GM06990 (cell line): ENCODE measurements at regions not wholly inside any gene's neighbourhood (a gene's known extent, or its start where the extent isn't known, plus 50 kb on each side); places are given as distances from the start of the nearest gene placed in this dataset.

Experiments used
- DNase-seq: peaks from one replicate; pipeline ENCODE4 v3.0.0-alpha.2; 2011; ENCODE audit not compliant: insufficient read length; ENCODE audit errors: extremely low read depth
- H3K27me3 ChIP-seq: replicated peaks from 2 replicates; pipeline ENCODE4 v1.6.0; 2011; ENCODE audit warnings: low read length; ENCODE audit not compliant: control insufficient read depth, insufficient read depth
- H3K36me3 ChIP-seq: 2 replicates; pipeline ENCODE4 v1.5.1; 2011; ENCODE audit warnings: low read length; ENCODE audit not compliant: control insufficient read depth, insufficient read depth
- H3K4me3 ChIP-seq: replicated peaks from 2 replicates; pipeline ENCODE4 v1.5.1; 2011; ENCODE audit warnings: low read depth, mild to moderate bottlenecking, control low read depth, low read length
- TF ChIP-seq, protein P1 (sequence below): IDR thresholded peaks from 2 replicates; pipeline ENCODE4 v1.5.1; 2011; ENCODE audit warnings: low read length, control low read depth, mild to moderate bottlenecking, inconsistent platforms; ENCODE audit not compliant: insufficient read depth, poor library complexity, severe bottlenecking

GRCh38 chr6:156508923-156509322, 268.3 kb upstream of the ARID1B start:
- no peaks in the 10 kb centered on the region for H3K36me3 ChIP-seq
- DNase-seq: no peak
- H3K27me3 ChIP-seq: peaks cover 2% of the 10 kb centered on the region; the same call in 1 of the 2 replicates
- H3K4me3 ChIP-seq: no peak overlapping the region
- TF ChIP-seq, protein P1, sequence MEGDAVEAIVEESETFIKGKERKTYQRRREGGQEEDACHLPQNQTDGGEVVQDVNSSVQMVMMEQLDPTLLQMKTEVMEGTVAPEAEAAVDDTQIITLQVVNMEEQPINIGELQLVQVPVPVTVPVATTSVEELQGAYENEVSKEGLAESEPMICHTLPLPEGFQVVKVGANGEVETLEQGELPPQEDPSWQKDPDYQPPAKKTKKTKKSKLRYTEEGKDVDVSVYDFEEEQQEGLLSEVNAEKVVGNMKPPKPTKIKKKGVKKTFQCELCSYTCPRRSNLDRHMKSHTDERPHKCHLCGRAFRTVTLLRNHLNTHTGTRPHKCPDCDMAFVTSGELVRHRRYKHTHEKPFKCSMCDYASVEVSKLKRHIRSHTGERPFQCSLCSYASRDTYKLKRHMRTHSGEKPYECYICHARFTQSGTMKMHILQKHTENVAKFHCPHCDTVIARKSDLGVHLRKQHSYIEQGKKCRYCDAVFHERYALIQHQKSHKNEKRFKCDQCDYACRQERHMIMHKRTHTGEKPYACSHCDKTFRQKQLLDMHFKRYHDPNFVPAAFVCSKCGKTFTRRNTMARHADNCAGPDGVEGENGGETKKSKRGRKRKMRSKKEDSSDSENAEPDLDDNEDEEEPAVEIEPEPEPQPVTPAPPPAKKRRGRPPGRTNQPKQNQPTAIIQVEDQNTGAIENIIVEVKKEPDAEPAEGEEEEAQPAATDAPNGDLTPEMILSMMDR: no peak

DNA sequence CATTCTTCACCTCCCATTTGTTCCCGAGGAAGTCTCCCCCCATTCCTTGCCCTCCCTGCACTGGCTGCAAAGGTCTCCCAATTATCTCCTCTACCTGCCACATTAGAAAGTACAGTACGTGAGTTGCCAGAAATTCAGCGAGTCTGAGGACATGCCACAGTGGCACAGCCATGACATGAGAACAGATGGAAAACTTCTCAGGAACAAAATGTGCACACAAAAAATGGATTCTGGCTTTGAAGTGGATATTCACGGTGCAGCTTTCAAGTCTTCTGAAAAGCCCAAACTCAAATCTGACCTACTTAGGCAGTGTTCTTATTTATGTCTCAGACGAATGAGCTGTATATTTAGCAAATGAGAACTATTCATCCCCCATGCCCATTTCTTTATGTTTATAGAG, 269.1 kb upstream of the ARID1B start:
- Histone ChIP-seq H3K27me3 (peaks cover 2% of the 10 kb centered on the region; the same call in 1 of the 2 replicates), H3K36me3 (no peaks in the 10 kb centered on the region), H3K4me3 (no peak overlapping the region)
- no peak for DNase-seq
- TF ChIP-seq, protein P1: no peak

- H3K4me3 ChIP-seq: no peak overlapping the region
- no peak for DNase-seq
- H3K36me3 ChIP-seq: no peaks in the 10 kb centered on the region
- H3K27me3 ChIP-seq: peaks cover 2% of the 10 kb centered on the region; the same call in 1 of the 2 replicates
- TF ChIP-seq, protein P1: no peak
These were observed 269.5 kb upstream of the ARID1B start for GRCh38 chr6:156507656-156508055.

GRCh38 chr6:156507106-156507505, 270.1 kb upstream of the ARID1B start:
- H3K4me3 ChIP-seq: no peak overlapping the region
- TF ChIP-seq, protein P1: no peak
- H3K27me3 ChIP-seq: no peaks in the 10 kb centered on the region
- no peaks in the 10 kb centered on the region for H3K36me3 ChIP-seq
- DNase-seq: no peak

DNA sequence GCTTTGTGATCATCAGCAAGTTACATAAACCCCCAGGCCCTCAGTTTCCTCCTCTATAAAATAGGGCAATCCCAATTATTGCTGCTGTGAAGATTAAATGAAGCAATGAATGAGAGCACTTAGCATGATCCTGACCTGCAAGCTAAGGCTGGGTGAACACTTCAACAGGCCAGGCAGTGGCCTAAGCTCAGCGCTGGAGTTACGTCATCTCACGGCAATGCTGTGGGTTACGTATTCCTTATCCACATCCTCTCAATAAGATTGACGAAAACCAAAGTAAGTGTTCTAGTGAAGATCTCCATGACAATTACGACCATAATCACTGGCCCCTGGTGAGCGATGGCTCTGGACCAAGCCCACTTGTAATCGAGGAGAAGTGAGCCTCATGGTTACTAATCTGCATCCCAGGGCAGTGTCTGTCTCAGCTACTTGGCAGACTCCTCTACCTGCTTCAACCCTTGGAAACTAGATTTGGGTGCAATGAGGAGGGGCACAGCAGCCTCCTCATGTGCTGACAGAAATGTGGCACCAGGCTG, 274.1 kb upstream of the ARID1B start:
- H3K4me3 ChIP-seq: no peak overlapping the region
- TF ChIP-seq, protein P1: no peak
- DNase-seq: no peak
- H3K27me3 ChIP-seq: no peaks in the 10 kb centered on the region
- H3K36me3 ChIP-seq: no peaks in the 10 kb centered on the region

- DNase-seq: no peak
- TF ChIP-seq, protein P1: no peak
- no peaks in the 10 kb centered on the region for H3K27me3 ChIP-seq
- H3K4me3 ChIP-seq: no peak overlapping the region
- no peaks in the 10 kb centered on the region for H3K36me3 ChIP-seq
These were observed 279.6 kb upstream of the ARID1B start for GRCh38 chr6:156497618-156498017.
